ENCODE measurements at regions not wholly inside any gene's neighbourhood (a gene's known extent, or its start where the extent isn't known, plus 50 kb on each side); places are given as distances from the start of the nearest gene placed in this dataset.
"Not testable (repeated sequence)": the region's sequence is repeated elsewhere in the genome, so short reads cannot be mapped to it uniquely, and the experiment has no call there.

DNA sequence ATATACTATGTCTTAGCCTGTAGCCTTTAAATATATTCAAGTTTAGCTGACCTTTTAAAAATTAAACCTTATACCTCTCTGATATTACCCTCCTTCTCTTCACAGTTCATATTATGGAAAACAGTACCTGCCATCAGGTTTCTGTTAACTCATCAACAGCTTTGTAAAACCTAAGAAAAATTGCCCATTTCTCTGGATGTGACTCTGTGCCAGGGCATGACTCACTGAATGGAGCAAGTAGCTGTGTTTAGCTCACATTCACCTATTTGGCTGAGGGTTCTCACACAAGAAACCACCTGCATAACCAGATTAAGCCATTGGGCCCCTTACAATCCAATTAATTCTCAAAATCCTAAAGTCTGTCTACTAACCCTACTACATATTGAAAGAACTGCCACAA is 678.8 kb upstream of the MARCKS start:
- peak; percentile 49 for DNase-seq

DNA sequence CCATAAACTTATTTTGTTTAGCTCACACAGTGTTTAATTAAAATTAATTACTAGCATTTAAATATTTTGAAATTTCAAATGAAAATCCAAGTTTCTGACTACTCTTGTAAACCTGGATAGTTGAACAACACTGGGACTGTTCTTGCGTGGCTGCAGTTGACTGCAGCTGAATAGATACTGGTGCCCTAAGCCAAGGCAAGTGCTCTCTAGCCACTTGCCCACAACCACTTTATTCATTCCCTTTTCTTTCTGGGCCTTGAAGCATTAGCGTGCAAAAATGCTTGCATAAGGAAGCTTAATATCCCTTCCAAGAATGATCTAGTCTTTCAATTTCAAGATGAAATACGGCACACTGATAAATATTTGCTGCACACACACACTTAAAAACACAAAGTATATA is 676.0 kb upstream of the MARCKS start:
- DNase-seq: no peak

DNA sequence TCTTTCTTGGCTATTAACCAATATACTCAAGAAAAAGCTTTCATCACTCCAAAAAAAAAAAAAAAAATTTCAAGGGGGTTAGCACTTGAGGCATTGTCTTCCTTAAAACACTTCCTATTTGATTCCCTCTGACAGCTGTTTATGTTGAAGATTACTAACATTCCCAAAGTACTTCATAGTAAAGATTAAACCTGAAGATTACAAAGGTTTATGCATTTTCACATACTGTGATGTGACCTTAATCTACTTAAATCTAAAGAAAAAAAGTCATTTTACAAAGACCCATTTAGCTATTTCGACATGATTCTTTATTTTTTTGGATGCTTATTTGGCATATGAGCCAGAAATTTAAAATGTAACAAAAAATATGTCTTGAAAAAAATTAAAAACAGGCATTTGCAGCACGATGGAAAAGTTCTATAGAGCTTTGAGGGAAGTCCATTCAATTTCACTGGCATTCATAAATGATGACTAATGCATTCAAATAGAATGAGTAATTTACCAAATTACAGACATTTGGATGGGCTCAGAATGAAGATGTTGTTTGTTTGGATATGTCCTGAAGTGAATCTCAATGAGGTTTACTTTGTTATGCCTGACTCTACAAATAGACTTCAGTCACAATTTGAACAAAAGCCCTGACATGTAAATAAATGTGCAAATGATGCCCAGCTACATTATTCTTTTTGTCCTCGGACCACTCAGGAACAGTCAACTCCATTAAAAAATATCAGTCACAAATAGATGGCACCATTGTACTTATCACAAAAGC is 674.6 kb upstream of the MARCKS start:
- peak; percentile 73 for DNase-seq

DNA sequence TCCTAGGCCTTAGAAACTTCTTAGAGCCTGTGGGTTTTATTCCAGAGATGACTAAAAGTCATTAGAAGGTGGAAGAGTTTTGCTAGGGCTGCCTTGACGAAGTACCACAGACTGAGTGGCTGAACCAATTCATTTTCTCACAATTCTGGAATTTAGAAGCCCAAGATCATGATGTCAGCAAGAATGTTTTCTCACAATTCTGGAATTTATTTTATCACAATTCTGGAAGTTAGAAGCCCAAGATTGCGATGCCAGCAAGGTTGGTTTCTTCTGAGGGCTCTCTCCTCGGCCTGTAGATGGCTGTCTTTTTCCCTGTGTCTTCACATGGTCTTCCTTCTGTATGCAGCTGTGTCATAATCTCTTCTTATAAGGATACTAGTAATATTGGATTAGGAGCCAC is 672.9 kb upstream of the MARCKS start:
- peak; percentile 93 for DNase-seq

DNA sequence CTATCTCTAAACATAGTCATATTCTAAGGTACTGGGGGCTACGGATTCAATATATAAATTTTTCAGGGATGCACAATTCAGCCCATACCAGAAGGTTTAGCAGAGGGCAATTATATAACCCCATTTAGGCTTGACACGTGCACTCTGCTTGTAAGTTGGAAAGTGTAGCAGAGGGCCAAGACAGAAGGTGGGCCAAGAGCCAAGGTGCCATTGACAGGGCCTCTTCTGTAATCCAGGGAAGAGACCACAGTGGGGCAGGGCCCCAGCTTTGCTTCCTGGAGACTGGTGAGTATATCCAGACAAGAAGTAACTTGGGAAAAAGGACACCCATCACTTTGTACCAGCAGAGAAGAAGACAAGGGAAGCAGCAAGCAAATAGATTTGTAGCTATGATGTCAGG is 672.4 kb upstream of the MARCKS start:
- no peak for DNase-seq

DNA sequence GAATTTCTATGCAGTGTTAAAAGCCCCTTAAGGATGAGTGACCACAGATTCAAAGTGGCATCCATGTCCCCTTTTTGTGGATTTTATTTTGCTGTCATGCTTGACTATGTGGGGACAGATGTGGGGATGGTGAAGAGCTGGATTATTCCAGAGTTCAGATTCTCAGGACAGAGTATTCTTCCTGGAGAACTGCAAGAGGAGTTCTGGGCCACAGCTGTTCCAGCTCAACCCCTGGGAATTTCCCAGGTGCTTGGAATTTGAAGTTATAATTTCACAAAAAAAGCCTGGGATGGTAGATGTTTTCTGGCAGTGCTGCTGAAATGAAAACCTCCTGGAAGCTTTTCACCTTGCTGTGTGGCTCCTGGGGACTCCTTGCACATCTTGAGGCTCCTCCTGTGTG is 671.8 kb upstream of the MARCKS start:
- peak; percentile 39 for DNase-seq

DNA sequence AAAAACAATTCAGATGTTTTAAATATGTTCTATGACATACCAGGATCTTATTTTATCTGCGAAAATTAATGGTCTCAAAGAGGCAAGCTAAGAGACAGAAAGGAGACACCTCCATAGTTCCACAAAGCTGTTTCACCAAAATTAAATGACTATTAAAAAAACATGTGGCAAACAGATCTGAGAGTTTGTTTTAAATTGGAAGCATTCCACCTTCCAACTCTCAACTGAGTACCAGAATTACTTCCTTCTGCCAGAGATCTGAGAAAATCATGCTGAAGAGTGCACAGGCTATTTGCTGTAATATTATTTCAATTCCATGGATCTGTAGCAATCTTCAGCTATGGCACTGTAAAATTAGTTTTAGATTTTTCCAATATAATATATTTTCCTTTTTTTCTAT is 669.5 kb upstream of the MARCKS start:
- DNase-seq: no peak

DNA sequence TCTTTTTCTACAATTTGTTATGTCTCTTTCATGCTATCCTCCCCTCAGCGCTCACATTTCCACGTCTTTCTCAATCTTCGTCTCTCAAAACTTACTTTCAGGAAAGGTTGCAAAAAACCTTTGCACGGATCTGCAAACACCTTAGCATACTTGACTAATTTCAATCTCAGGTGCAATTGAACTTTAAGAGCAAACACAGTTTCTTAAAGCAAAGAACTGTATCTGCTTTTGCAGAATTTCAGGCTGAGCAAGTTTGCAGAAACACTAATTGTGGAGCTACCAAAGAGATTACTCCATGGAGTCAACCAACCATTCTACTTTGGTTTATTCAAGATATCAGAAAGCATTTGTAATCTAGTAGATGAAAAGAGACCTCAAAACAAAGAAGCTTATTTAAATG is 668.2 kb upstream of the MARCKS start:
- no peak for DNase-seq

DNA sequence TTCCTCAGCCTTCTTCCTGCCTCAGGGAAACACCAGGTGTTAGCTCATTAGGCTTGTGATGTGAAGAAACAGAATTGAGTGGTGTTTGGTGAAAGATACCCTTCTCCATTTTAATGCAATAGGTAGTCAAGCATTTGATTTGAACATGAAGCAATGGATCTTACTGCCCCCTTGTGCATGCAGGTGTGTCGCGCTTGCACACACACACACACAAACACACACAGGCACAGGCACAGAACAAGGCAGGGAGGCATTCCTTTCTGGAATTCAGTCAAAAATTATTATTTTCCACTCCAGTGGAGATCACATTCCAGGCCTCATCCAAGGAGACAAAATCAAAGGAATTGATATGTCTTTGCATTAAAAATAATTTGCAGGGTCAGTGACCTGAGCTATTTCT is 667.0 kb upstream of the MARCKS start:
- no peak for DNase-seq

DNA sequence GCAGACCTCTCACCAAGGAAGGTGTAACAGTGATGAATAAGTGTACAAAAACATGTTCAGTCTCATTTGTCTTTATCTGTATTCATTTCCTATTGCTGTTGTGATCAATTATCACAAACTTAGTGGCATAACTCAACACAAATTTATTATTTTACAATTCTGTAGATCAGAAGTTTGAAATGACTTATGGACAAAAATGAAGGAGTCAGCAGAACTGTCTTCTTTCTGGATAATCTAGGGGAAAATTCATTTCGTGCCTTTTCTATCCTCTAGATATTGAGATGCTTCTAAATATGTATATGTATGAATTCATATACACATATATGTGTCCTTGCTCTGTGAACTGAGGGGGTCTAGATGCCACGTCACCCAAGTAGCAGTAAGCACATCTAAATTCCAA is 663.1 kb upstream of the MARCKS start:
- no peak for DNase-seq

DNA sequence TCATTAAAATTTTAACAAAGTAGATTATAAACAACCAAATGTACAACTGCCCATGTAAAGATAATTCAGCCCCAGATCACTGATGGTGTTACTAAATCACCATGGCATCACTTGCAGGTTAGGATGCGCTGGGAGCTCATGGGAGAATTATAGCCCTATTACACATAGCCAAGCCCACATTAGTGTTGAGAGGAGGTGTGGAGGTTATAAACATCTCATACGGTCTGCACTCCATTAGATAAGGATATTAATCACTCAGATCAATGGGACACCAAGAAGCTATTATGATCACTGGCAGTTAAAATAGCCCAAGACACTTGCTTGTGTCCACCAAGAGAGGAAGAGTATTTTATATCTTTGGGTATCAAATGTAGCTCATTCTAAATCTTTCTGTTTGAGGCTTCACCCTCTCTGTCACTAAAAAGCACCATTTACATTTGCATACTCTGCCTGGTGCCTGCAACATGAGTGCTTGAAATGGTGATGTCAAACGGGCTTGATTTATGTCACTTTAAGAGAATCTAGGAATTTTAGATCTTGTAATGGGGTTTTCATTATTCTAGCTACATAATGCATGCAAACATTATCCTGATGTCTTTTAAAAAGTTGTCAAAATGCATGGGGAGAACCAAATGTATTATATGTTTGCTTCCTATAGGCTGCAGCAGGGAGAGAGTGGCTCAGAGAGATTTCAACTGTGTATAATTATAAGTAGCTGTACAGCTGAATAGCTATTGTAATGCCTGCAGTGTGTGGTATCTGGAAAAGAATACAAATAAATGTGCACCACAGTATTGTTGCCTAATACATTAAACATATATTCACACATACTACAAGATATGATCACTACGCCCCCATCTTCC is 654.1 kb upstream of the MARCKS start:
- DNase-seq: no peak

DNA sequence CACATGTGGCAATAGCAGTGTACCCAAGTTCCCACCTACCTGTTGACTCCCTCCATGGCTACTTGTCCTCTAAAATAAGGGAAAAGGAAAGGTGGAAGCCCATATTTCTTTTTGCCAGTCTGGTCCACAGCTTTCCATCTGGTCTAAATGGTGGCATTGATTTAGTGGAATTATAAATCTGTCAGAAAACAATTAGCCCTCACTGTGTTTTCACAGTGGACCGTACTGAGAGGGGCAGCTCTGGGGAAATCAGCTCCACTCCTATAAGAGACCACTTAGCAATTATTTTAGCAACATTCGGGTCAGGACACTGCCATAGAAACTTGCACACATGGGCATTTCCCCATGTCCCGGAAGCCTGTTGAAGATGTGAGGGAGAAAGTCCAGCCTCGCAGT is 653.4 kb upstream of the MARCKS start:
- no peak for DNase-seq

DNA sequence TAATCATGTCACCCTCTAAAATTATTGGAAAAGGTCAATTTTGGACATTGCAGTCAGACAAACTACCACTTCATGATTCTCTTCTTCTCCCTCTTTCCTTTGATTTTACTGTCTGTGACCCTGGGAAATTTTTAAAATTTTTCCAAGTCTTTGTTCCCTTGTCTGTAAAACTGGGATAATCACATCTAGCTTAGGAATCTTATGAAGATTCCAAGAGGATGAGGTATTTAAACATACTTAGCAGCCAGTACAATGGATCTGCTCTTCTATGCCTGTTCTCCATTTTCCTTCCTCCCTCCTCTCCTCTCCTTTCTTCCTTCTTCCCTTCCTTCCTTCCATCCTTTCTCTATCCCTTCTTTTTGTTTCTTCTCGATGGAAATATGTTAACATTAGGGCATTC is 651.6 kb upstream of the MARCKS start:
- DNase-seq: no peak

DNA sequence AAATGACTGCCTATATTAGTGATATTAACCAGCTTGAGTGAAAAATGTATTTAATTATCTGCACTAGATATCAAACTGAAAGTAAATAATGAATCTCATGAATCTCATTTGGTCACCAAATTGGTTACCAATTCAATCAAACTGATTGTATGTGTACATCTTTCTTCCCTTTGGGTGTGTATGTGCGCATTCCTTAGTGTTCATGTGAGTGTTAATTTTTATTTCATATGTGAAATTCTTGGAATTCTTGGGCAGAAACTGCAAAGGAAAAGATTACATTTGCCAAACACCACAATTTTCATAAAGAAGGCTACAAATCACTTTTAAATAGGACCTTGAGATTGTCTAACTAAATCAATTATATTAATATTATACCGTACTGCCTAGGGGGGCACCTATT is 648.4 kb upstream of the MARCKS start:
- DNase-seq: no peak

DNA sequence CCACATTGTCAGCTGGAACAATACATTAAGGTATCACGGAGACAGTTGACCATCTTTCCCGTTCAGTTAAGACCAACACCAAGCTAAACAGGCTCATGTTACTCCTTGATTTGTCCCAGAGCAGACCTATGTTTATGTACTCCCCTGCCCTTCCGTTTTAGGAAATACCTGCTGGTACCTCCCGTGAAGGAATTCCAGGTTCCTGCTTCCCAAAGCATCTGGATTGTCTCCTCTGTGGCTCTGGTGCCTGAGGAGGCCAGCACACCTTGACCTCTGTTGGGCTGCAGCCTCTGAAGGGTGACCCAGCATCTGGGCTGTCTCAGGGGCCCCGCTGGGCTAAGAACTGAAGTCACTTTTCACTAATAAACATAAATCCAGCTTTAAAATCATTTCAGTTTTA is 647.8 kb upstream of the MARCKS start:
- DNase-seq: no peak

DNA sequence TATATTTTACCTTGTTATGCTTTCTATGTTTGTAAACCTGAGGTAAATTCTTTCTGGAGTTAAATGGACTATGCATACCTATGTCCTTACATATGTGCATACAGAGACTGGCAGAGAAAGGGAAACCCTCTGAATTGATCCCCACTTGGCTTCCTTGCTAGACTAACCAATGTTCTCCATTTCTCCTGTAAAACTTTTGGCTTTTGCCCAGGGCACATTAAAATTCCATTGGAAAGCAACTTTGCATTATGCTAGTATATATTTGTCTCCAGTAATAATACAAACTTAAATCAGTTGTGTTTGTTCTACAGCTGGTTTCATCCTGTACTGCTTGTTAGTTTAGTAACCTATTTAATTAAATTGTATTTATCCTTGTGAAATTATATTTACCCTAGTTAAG is 646.0 kb upstream of the MARCKS start:
- peak; percentile 7 for DNase-seq

DNA sequence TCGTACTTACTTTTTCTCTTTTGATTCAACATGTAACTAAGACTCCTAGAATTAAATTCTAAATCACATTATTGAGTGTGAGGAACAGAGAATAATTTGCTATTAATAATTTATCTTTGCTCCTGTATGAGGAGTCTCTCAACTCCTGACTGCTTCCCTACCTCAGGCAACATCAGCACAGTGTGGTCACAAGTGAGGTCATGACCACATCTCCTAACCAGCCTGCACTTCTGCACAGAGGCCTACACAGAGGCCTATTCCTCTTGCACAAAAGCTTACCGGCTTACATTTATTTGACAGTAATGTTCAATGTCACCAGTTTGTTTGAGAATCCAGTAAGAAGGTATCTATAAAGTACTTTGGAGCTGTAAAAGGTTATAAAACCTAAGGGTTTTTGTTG is 637.4 kb upstream of the MARCKS start:
- no peak for DNase-seq

DNA sequence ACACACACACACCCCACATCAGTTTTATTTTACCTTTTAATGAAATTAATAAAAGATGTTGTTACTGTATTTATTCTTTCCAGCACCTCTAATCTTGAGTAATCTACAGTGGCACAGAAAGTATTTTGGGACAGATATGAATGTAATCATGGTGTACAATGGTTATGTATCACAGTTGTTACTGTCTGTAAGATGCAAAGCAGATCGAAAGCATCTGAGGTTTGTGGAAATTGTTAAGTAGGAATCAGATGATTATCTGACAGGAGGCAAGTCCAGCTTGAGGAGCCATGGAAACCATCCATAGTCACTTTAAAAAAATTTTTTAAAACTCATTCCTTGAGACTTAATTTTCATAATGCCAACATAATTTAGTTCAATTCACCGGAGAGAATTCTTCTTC is 636.3 kb upstream of the MARCKS start:
- DNase-seq: no peak

DNA sequence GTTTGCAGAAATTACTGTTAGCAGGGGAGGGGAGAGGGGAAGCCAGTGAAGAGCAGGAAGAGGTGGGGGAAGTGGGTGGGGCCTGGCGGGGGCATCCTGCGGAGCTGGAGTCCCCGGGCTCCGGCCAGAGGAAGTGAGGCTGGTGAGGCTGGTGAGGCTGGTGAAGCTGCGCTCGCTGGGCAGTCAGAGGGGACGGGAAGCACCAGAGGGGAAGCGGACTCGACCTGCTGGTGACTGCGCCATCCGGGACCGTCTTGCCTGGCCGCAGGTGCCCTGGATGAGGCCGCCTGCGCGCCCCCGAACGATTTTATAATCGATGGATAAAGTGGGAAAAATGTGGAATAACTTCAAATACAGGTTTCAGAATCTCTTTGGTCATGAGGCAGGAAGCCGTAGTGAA is 635.3 kb upstream of the MARCKS start:
- no peak for DNase-seq

DNA sequence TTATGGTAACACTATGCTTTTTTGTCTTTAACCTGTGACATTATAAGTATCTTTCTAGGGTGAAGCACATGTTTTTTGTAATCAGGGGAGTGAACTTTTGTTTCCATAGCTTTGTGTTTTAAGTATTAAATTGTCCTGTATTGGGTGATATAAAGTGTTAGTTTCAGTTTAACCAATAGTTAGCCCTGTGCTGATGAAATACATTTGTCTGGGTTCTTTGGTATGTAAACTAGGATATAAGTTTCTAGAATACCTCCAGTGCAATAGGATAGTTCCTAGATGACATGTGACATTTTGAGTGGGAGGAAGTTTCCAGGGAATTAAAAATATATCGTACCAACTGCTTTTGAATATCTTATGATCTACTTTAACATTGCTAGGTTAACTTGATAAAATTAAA is 611.0 kb upstream of the MARCKS start:
- DNase-seq: no peak

DNA sequence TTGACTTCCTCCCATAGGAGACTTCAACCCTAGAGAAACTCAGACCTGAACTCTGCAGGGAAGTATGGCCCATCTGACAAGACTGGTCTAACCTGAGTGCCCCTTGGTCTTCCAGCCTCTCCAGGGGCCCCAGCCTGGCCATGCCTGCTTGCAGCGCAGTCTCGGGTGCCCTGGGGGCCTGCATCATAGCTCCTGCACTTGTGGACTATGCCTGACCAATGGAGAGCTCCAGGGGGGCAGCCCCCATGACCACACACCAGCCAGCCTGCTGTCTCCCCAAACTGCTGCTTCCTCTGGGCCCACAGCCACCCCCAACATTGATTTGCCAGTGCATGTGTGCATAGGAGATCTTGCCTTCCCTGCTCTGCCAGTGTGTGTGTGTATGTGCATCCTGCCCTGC is 608.6 kb upstream of the MARCKS start:
- DNase-seq: no peak

DNA sequence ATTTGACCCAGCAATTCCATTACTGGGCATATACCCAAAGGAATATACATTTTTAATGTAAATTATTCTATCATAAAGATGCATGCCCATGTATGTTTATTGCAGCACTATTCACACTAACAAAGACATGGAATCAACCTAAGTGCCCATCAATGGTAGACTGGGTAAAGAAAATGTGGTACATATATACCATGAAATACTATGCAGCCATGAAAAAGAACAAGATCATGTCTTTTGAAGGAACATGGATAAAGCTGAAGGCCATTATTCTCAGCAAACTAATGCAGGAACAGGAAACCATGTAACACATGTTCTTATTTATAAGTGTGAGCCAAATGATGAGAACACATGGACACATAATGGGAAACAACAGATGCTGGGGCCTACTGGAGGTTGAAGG is 603.0 kb upstream of the MARCKS start:
- not testable (repeated sequence) for DNase-seq

DNA sequence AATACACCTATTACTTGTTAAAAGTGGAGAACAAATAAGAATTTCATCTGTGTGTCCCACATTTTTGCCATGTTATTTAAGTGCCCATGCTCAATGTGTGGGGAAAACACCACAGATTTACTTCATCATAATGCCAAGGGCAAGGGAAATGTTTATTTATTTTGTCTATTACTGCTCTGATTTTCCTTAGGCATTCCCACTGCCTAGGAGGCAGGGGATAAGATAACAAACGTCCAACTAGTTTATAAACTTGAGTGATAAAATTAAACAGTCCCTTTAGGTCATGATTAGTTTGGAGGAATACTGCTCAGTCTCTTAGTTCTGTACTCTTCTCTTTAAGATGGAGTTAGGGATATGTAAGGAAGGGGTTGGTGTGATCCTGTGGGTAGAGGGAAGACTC is 598.4 kb upstream of the MARCKS start:
- no peak for DNase-seq

DNA sequence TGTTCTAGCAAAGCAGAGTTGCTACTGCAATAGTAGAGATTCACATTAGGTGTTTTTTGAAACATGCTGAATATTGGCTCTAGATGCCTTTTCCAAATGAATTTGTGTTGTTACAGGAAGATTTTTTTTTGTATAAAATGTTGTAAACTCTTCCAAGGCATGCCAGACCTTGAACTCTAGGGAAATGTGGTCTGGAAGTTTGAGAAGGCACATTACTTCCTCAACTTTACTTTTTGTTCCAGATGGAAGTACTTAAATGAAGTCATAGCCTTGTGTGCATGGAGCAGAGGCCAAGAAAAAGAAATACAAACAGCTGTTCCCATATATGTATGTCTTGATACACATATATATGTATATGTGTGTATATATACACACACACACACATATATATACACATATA is 585.7 kb upstream of the MARCKS start:
- DNase-seq: no peak

DNA sequence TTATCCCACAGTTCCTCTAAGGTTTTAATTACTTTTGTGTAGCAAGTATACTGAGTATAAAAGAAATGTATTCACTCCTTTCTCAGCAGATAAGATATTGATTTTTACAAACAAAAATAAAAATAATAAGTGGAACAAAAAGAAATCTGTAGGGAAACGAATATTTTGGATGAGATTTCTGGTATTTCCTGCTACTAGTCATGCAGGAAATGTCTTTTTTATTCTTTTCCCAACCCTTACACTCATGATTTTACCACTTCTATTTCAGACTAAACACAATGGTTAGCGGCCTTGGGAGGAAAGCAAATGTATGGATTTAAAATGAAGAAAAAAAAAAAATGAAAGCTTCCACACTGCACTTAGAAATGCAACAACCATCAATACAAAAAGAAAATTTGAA is 580.5 kb upstream of the MARCKS start:
- no peak for DNase-seq
